WTC11 (cell line): ENCODE measurements at regions not wholly inside any gene's neighbourhood (a gene's known extent, or its start where the extent isn't known, plus 50 kb on each side); places are given as distances from the start of the nearest gene placed in this dataset.

Experiments
- ATAC-seq: fragments of 200-7000 bp; cut with Tn5 transposase; 2 replicates; pipeline ENCODE4 v1.10.0; 2021; ENCODE audit warnings: mild to moderate bottlenecking, moderate library complexity
- CTCF ChIA-PET: fragments of 300-600 bp; sonication (Branson Sonifier 250); formaldehyde crosslinking; loops from one replicate; lab custom pipeline; 2021; ENCODE audit warnings: antibody characterized with exemption; lab: Charles Lee
- POLR2A ChIA-PET: fragments of 350-600 bp; sonication (Branson Sonifier 250); formaldehyde crosslinking; loops from one replicate; lab custom pipeline; 2021; ENCODE audit warnings: antibody characterized with exemption; lab: Charles Lee
- DNase-seq: peaks from one replicate; pipeline ENCODE4 v3.0.0; 2021; ENCODE audit warnings: low spot score
- H3K27ac Mint-ChIP-seq: 2 replicates; pipeline ENCODE4 v1.8.0; 2021; ENCODE audit warnings: mixed read lengths
- H3K27me3 Mint-ChIP-seq: 2 replicates; pipeline ENCODE4 v1.8.0; 2021; ENCODE audit warnings: low read depth, mild to moderate bottlenecking, moderate library complexity, mixed read lengths
- H3K36me3 Mint-ChIP-seq: 2 replicates; pipeline ENCODE4 v1.8.0; 2021; ENCODE audit warnings: mixed read lengths
- H3K4me1 Mint-ChIP-seq: 2 replicates; pipeline ENCODE4 v1.8.0; 2022; ENCODE audit warnings: mixed read lengths
- H3K4me3 Mint-ChIP-seq: 2 replicates; pipeline ENCODE4 v1.8.0; 2021; ENCODE audit warnings: mild to moderate bottlenecking, moderate library complexity, mixed read lengths
- H3K9me3 Mint-ChIP-seq: 2 replicates; pipeline ENCODE4 v1.8.0; 2021; ENCODE audit warnings: mixed read lengths
- ATF6 ChIP-seq: sonication (generic); formaldehyde crosslinking; IDR thresholded peaks from 2 replicates; pipeline ENCODE4 v1.8.1; 2023; ENCODE audit warnings: mild to moderate bottlenecking, missing genetic modification reagents
- CBFB ChIP-seq: sonication (generic); formaldehyde crosslinking; IDR thresholded peaks from 2 replicates; pipeline ENCODE4 v1.8.1; 2022; ENCODE audit warnings: mild to moderate bottlenecking, low read depth, missing genetic modification reagents
- E2F4 ChIP-seq: sonication (generic); formaldehyde crosslinking; IDR thresholded peaks from 2 replicates; pipeline ENCODE4 v1.8.1; 2022; ENCODE audit warnings: low read depth, mild to moderate bottlenecking, moderate library complexity, missing genetic modification reagents, borderline replicate concordance
- HMGXB4 ChIP-seq: sonication (generic); formaldehyde crosslinking; IDR thresholded peaks from 2 replicates; pipeline ENCODE4 v1.8.1; 2023; ENCODE audit warnings: mild to moderate bottlenecking, moderate library complexity, missing genetic modification reagents
- JUN ChIP-seq: sonication (generic); formaldehyde crosslinking; IDR thresholded peaks from 2 replicates; pipeline ENCODE4 v1.8.0; 2023; ENCODE audit warnings: mild to moderate bottlenecking, missing genetic modification reagents
- NFATC4 ChIP-seq: fragments of 250-450 bp; sonication (Bioruptor Pico); IDR thresholded peaks from 2 replicates; pipeline ENCODE4 v1.9.0; 2021; ENCODE audit warnings: mild to moderate bottlenecking
- NFYB ChIP-seq: sonication (generic); formaldehyde crosslinking; conservative IDR thresholded peaks from 2 replicates; pipeline ENCODE4 v1.8.0; 2022; ENCODE audit warnings: low read depth, missing genetic modification reagents
- TEAD1 ChIP-seq: sonication (generic); formaldehyde crosslinking; IDR thresholded peaks from 2 replicates; pipeline ENCODE4 v1.8.0; 2022; ENCODE audit warnings: mild to moderate bottlenecking, missing genetic modification reagents
- TP53 ChIP-seq: sonication (generic); formaldehyde crosslinking; IDR thresholded peaks from 2 replicates; pipeline ENCODE4 v1.8.1; 2023; ENCODE audit warnings: mild to moderate bottlenecking, missing genetic modification reagents
- ZNF121 ChIP-seq: sonication (generic); formaldehyde crosslinking; IDR thresholded peaks from 2 replicates; pipeline ENCODE4 v1.8.0; 2023; ENCODE audit warnings: missing genetic modification reagents
- ZNF396 ChIP-seq: fragments of 250-450 bp; sonication (Bioruptor Pico); IDR thresholded peaks from 2 replicates; pipeline ENCODE4 v1.8.0; 2021; ENCODE audit warnings: mild to moderate bottlenecking, moderate library complexity, borderline replicate concordance
- ZNF671 ChIP-seq: fragments of 250-450 bp; sonication (Bioruptor Pico); IDR thresholded peaks from 2 replicates; pipeline ENCODE4 v1.8.0; 2021; ENCODE audit warnings: mild to moderate bottlenecking
- TF ChIP-seq, protein P1 (sequence below): sonication (generic); formaldehyde crosslinking; conservative IDR thresholded peaks from 2 replicates; pipeline ENCODE4 v1.8.1; 2023; ENCODE audit warnings: mild to moderate bottlenecking, low read depth, missing genetic modification reagents, moderate library complexity
- TF ChIP-seq, protein P2 (sequence below): sonication (generic); formaldehyde crosslinking; IDR thresholded peaks from 2 replicates; pipeline ENCODE4 v1.8.0; 2023; ENCODE audit warnings: mild to moderate bottlenecking, missing genetic modification reagents
- TF ChIP-seq, protein P3 (sequence below): sonication (generic); formaldehyde crosslinking; IDR thresholded peaks from 2 replicates; pipeline ENCODE4 v1.8.0; 2023; ENCODE audit warnings: missing genetic modification reagents, mild to moderate bottlenecking, borderline replicate concordance
- TF ChIP-seq, protein P4 (sequence below): sonication (generic); formaldehyde crosslinking; IDR thresholded peaks from 2 replicates; pipeline ENCODE4 v1.8.1; 2023; ENCODE audit warnings: mild to moderate bottlenecking, missing genetic modification reagents, moderate library complexity

GRCh38 chr5:113673041-113673440 is 159.5 kb downstream of the YTHDC2 start:
- no peak overlapping the region for H3K27ac Mint-ChIP-seq
- ChIA-PET POLR2A (no interaction called here), CTCF (no interaction called here)
- H3K9me3 Mint-ChIP-seq, result peaks cover 57% of the 10 kb centered on the region
- ATAC-seq (no peak), DNase-seq (no peak)
- TF ChIP-seq JUN (CRISPR knock-in tag) (no peak), E2F4 (CRISPR knock-in tag) (no peak), ZNF396 (no peak), HMGXB4 (CRISPR knock-in tag) (no peak), ATF6 (CRISPR knock-in tag) (no peak), CBFB (CRISPR knock-in tag) (no peak), TEAD1 (CRISPR knock-in tag) (no peak)
- TF ChIP-seq, protein P1, sequence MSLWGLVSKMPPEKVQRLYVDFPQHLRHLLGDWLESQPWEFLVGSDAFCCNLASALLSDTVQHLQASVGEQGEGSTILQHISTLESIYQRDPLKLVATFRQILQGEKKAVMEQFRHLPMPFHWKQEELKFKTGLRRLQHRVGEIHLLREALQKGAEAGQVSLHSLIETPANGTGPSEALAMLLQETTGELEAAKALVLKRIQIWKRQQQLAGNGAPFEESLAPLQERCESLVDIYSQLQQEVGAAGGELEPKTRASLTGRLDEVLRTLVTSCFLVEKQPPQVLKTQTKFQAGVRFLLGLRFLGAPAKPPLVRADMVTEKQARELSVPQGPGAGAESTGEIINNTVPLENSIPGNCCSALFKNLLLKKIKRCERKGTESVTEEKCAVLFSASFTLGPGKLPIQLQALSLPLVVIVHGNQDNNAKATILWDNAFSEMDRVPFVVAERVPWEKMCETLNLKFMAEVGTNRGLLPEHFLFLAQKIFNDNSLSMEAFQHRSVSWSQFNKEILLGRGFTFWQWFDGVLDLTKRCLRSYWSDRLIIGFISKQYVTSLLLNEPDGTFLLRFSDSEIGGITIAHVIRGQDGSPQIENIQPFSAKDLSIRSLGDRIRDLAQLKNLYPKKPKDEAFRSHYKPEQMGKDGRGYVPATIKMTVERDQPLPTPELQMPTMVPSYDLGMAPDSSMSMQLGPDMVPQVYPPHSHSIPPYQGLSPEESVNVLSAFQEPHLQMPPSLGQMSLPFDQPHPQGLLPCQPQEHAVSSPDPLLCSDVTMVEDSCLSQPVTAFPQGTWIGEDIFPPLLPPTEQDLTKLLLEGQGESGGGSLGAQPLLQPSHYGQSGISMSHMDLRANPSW, result no peak
- peaks cover 14% of the 10 kb centered on the region; the same call in 1 of the 2 replicates for H3K4me1 Mint-ChIP-seq
- H3K36me3 Mint-ChIP-seq, result peaks cover 40% of the 10 kb centered on the region
- H3K4me3 Mint-ChIP-seq, result no peak overlapping the region
- H3K27me3 Mint-ChIP-seq, result no peaks in the 10 kb centered on the region

DNA sequence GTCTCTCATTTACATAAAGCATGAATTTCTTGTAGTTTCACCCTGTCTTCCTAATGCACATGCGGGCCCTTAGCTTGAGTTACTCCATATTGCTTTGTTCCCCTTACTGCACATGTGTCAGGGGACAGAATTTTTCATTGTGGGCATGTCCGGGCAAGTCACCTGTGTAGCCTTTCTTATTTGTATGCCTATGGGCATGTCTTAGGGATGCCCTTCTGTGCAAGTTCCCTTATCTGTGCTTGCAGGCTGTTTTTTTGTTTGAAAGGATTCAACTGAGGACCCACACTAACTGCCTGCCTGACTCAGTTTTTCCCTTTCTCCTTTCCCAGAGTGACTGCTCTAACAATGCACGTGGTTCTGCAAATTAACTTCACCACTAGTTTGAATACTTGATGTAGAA is 161.7 kb downstream of the YTHDC2 start:
- ChIA-PET CTCF (interaction anchor here (3.4 kb wide), 1 partner anchor 63 kb away, joined by 21 read pairs; no protein-coding TSS in a partner anchor), POLR2A (no interaction called here)
- H3K27ac Mint-ChIP-seq, result no peak overlapping the region
- ATAC-seq, result no peak
- TF ChIP-seq TP53, result no peak
- TF ChIP-seq ZNF121 (CRISPR knock-in tag), result no peak
- TF ChIP-seq, protein P2, sequence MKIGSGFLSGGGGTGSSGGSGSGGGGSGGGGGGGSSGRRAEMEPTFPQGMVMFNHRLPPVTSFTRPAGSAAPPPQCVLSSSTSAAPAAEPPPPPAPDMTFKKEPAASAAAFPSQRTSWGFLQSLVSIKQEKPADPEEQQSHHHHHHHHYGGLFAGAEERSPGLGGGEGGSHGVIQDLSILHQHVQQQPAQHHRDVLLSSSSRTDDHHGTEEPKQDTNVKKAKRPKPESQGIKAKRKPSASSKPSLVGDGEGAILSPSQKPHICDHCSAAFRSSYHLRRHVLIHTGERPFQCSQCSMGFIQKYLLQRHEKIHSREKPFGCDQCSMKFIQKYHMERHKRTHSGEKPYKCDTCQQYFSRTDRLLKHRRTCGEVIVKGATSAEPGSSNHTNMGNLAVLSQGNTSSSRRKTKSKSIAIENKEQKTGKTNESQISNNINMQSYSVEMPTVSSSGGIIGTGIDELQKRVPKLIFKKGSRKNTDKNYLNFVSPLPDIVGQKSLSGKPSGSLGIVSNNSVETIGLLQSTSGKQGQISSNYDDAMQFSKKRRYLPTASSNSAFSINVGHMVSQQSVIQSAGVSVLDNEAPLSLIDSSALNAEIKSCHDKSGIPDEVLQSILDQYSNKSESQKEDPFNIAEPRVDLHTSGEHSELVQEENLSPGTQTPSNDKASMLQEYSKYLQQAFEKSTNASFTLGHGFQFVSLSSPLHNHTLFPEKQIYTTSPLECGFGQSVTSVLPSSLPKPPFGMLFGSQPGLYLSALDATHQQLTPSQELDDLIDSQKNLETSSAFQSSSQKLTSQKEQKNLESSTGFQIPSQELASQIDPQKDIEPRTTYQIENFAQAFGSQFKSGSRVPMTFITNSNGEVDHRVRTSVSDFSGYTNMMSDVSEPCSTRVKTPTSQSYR (CRISPR knock-in tag), result no peak
- no peak for TF ChIP-seq ZNF671
- TF ChIP-seq, protein P3, sequence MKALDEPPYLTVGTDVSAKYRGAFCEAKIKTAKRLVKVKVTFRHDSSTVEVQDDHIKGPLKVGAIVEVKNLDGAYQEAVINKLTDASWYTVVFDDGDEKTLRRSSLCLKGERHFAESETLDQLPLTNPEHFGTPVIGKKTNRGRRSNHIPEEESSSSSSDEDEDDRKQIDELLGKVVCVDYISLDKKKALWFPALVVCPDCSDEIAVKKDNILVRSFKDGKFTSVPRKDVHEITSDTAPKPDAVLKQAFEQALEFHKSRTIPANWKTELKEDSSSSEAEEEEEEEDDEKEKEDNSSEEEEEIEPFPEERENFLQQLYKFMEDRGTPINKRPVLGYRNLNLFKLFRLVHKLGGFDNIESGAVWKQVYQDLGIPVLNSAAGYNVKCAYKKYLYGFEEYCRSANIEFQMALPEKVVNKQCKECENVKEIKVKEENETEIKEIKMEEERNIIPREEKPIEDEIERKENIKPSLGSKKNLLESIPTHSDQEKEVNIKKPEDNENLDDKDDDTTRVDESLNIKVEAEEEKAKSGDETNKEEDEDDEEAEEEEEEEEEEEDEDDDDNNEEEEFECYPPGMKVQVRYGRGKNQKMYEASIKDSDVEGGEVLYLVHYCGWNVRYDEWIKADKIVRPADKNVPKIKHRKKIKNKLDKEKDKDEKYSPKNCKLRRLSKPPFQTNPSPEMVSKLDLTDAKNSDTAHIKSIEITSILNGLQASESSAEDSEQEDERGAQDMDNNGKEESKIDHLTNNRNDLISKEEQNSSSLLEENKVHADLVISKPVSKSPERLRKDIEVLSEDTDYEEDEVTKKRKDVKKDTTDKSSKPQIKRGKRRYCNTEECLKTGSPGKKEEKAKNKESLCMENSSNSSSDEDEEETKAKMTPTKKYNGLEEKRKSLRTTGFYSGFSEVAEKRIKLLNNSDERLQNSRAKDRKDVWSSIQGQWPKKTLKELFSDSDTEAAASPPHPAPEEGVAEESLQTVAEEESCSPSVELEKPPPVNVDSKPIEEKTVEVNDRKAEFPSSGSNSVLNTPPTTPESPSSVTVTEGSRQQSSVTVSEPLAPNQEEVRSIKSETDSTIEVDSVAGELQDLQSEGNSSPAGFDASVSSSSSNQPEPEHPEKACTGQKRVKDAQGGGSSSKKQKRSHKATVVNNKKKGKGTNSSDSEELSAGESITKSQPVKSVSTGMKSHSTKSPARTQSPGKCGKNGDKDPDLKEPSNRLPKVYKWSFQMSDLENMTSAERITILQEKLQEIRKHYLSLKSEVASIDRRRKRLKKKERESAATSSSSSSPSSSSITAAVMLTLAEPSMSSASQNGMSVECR (CRISPR knock-in tag), result no peak
- TF ChIP-seq, protein P4, sequence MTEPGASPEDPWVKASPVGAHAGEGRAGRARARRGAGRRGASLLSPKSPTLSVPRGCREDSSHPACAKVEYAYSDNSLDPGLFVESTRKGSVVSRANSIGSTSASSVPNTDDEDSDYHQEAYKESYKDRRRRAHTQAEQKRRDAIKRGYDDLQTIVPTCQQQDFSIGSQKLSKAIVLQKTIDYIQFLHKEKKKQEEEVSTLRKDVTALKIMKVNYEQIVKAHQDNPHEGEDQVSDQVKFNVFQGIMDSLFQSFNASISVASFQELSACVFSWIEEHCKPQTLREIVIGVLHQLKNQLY (CRISPR knock-in tag), result no peak
- no peak for TF ChIP-seq NFATC4
- TF ChIP-seq NFYB (CRISPR knock-in tag), result no peak
- H3K27me3 Mint-ChIP-seq, result no peaks in the 10 kb centered on the region
- H3K36me3 Mint-ChIP-seq, result peaks cover 34% of the 10 kb centered on the region
- no peak for DNase-seq
- peaks cover 38% of the 10 kb centered on the region for H3K9me3 Mint-ChIP-seq
- H3K4me1 Mint-ChIP-seq, result peaks cover 27% of the 10 kb centered on the region
- no peak overlapping the region for H3K4me3 Mint-ChIP-seq
